ENCODE measurements at regions not wholly inside any gene's neighbourhood (a gene's known extent, or its start where the extent isn't known, plus 50 kb on each side); places are given as distances from the start of the nearest gene placed in this dataset.

GRCh38 chr4:15182600-15183220, 180.4 kb downstream of the CPEB2 start:
- ATAC-seq (no peak), DNase-seq (no peak)
- intact Hi-C loops (cut with DNase I) = no loop called here
- Histone ChIP-seq H3K36me3 (no peaks in the 10 kb centered on the region), H3K27me3 (no peaks in the 10 kb centered on the region), H3K4me1 (peaks cover 0 to 14% (median 0%) of the 10 kb centered on the region in 9 donors), H3K4me3 (no peak overlapping the region), H3K9me3 (no peaks in the 10 kb centered on the region), H3K27ac (no peak overlapping the region)
- no peak for TF ChIP-seq CTCF (IDR thresholded peaks at IDR 0.05)
- WGBS, 2 donors = 62 to 75% methylated on average over 3 of the region's 3 CpGs

GRCh38 chr4:15186149-15186548, 183.9 kb downstream of the CPEB2 start:
- WGBS, 2 donors = 31 to 45% methylated on average over 5 of the region's 5 CpGs
- no peak for TF ChIP-seq CTCF (IDR thresholded peaks at IDR 0.05)
- no peak for ATAC-seq

GRCh38 chr4:15186806-15187205, 184.5 kb downstream of the CPEB2 start:
- peaks cover 0 to 14% (median 0%) of the 10 kb centered on the region in 9 donors for H3K4me1 ChIP-seq
- H3K27me3 ChIP-seq = no peaks in the 10 kb centered on the region
- no peak for TF ChIP-seq CTCF (IDR thresholded peaks at IDR 0.05)
- no peak overlapping the region for H3K27ac ChIP-seq
- H3K36me3 ChIP-seq = no peaks in the 10 kb centered on the region
- intact Hi-C loops (cut with DNase I) = no loop called here
- ATAC-seq = no peak
- no peak for DNase-seq
- no peaks in the 10 kb centered on the region for H3K9me3 ChIP-seq
- H3K4me3 ChIP-seq = no peak overlapping the region

More at GRCh38 chr4:15186149-15186548, 183.9 kb downstream of the CPEB2 start:
- no peaks in the 10 kb centered on the region for H3K9me3 ChIP-seq
- no peak overlapping the region for H3K27ac ChIP-seq
- H3K36me3 ChIP-seq = no peaks in the 10 kb centered on the region
- no peak overlapping the region for H3K4me3 ChIP-seq
- no peak for DNase-seq
- H3K27me3 ChIP-seq = no peaks in the 10 kb centered on the region
- H3K4me1 ChIP-seq = peaks cover 0 to 14% (median 0%) of the 10 kb centered on the region in 9 donors
- intact Hi-C loops (cut with DNase I) = no loop called here

GRCh38 chr4:15188605-15189539, 186.6 kb downstream of the CPEB2 start:
- 68 to 71% methylated on average over 3 of the region's 3 CpGs for WGBS, 2 donors
- H3K27me3 ChIP-seq = no peaks in the 10 kb centered on the region
- H3K4me1 ChIP-seq = peaks cover 0 to 14% (median 0%) of the 10 kb centered on the region in 9 donors
- intact Hi-C loops (cut with DNase I) = no loop called here
- no peak for TF ChIP-seq CTCF (IDR thresholded peaks at IDR 0.05)
- no peak overlapping the region for H3K4me3 ChIP-seq
- no peak overlapping the region for H3K27ac ChIP-seq
- ATAC-seq (no peak), DNase-seq (no peak)
- H3K9me3 ChIP-seq = no peaks in the 10 kb centered on the region
- H3K36me3 ChIP-seq = no peaks in the 10 kb centered on the region
